IMR-90 (cell line): ENCODE measurements at regions not wholly inside any gene's neighbourhood (a gene's known extent, or its start where the extent isn't known, plus 50 kb on each side); places are given as distances from the start of the nearest gene placed in this dataset.

ENCODE experiments used
- ATAC-seq: fragments of 200-7000 bp; cut with Tn5 transposase; 2 replicates; pipeline ENCODE4 v1.9.1; 2020; ENCODE audit warnings: low read depth, mild to moderate bottlenecking, moderate library complexity
- BruUV-seq: library from RNA; stranded (reverse); fragments of 400-500 nt; replicated peaks from 2 replicates; lab custom pipeline; 2021; lab: Mats Ljungman, UMichigan
- CTCF ChIA-PET: fragments of 300-600 bp; formaldehyde crosslinking; extraction: SDS; loops from one replicate; lab custom pipeline; 2021; ENCODE audit warnings: antibody characterized with exemption; lab: Yijun Ruan, JAX
- POLR2A ChIA-PET: fragments of 300-600 bp; sonication (Branson Sonifier 250); formaldehyde crosslinking; loops from one replicate; lab custom pipeline; 2022; ENCODE audit warnings: antibody characterized with exemption; ENCODE audit not compliant: unreplicated experiment; lab: Charles Lee
- DNase-seq: peaks from one replicate; pipeline ENCODE4 v3.0.0; 2013
- H2AFZ ChIP-seq: replicated peaks from 2 replicates; pipeline ENCODE3; 2013; ENCODE audit warnings: low read length, mild to moderate bottlenecking; ENCODE audit not compliant: poor library complexity
- H2AK5ac ChIP-seq: 2 replicates; pipeline ENCODE4 v1.6.1; 2013; ENCODE audit warnings: low read depth, low read length, inconsistent platforms
- H2AK9ac ChIP-seq: replicated peaks from 2 replicates; pipeline ENCODE3; 2013; ENCODE audit warnings: mild to moderate bottlenecking, low read depth, low read length, moderate library complexity; ENCODE audit not compliant: poor library complexity
- H2BK120ac ChIP-seq: 2 replicates; pipeline ENCODE4 v1.6.1; 2013; ENCODE audit warnings: low read depth, low read length, inconsistent platforms
- H2BK15ac ChIP-seq: 3 replicates; pipeline ENCODE4 v1.6.1; 2013; ENCODE audit warnings: low read depth, low read length, inconsistent platforms
- H2BK20ac ChIP-seq: 2 replicates; pipeline ENCODE4 v1.6.1; 2013; ENCODE audit warnings: low read depth, mild to moderate bottlenecking, inconsistent platforms, low read length, moderate library complexity
- H2BK5ac ChIP-seq: 2 replicates; pipeline ENCODE4 v1.6.1; 2013; ENCODE audit warnings: mild to moderate bottlenecking, low read depth, low read length, inconsistent platforms; ENCODE audit not compliant: poor library complexity, severe bottlenecking
- H3K14ac ChIP-seq: replicated peaks from 2 replicates; pipeline ENCODE4 v1.6.1; 2013; ENCODE audit warnings: low read depth, low read length, inconsistent platforms
- H3K18ac ChIP-seq: 2 replicates; pipeline ENCODE4 v1.6.1; 2013; ENCODE audit warnings: low read depth, low read length, control low read depth
- H3K23ac ChIP-seq: 2 replicates; pipeline ENCODE4 v1.6.1; 2013; ENCODE audit warnings: low read depth, low read length, inconsistent platforms
- H3K27ac ChIP-seq: 2 replicates; pipeline ENCODE4 v1.5.1; 2013; ENCODE audit warnings: mild to moderate bottlenecking, control low read depth, low read length; ENCODE audit not compliant: insufficient read depth
- H3K27me3 ChIP-seq: 2 replicates; pipeline ENCODE4 v1.6.1; 2013; ENCODE audit warnings: low read length; ENCODE audit not compliant: control insufficient read depth, insufficient read depth
- H3K36me3 ChIP-seq: 2 replicates; pipeline ENCODE4 v1.6.1; 2013; ENCODE audit warnings: low read length, mixed read lengths; ENCODE audit not compliant: control insufficient read depth, insufficient read depth
- H3K4ac ChIP-seq: 2 replicates; pipeline ENCODE4 v1.6.1; 2013; ENCODE audit warnings: low read depth, low read length, inconsistent platforms
- H3K4me1 ChIP-seq: 2 replicates; pipeline ENCODE4 v1.6.1; 2013; ENCODE audit warnings: low read length, mixed read lengths; ENCODE audit not compliant: control insufficient read depth, insufficient read depth
- H3K4me2 ChIP-seq: 2 replicates; pipeline ENCODE4 v1.6.1; 2013; ENCODE audit warnings: low read depth, mild to moderate bottlenecking, control low read depth, low read length, moderate library complexity
- H3K4me3 ChIP-seq: 2 replicates; pipeline ENCODE4 v1.5.1; 2013; ENCODE audit warnings: low read depth, mild to moderate bottlenecking, control low read depth, low read length, moderate library complexity; ENCODE audit not compliant: insufficient read depth
- H3K56ac ChIP-seq: 2 replicates; pipeline ENCODE4 v1.6.1; 2013; ENCODE audit warnings: low read length, inconsistent platforms; ENCODE audit not compliant: insufficient read depth; ENCODE audit errors: extremely low read depth
- H3K79me1 ChIP-seq, 2 experiments: 2 replicates each; pipeline ENCODE4 v1.6.1; 2013; ENCODE audit warnings: low read length in 2 of 2, inconsistent platforms in 1 of 2, low read depth in 1 of 2
- H3K9ac ChIP-seq: 2 replicates; pipeline ENCODE4 v1.6.1; 2013; ENCODE audit warnings: low read depth, low read length, control low read depth
- H3K9me1 ChIP-seq: 2 replicates; pipeline ENCODE4 v1.6.1; 2013; ENCODE audit warnings: low read length, inconsistent platforms; ENCODE audit not compliant: insufficient read depth
- H3K9me3 ChIP-seq: 2 replicates; pipeline ENCODE4 v1.6.1; 2013; ENCODE audit warnings: low read length; ENCODE audit not compliant: control insufficient read depth, insufficient read depth
- H4K20me1 ChIP-seq: 2 replicates; pipeline ENCODE4 v1.6.1; 2013; ENCODE audit warnings: low read length, inconsistent platforms; ENCODE audit not compliant: insufficient read depth
- H4K5ac ChIP-seq: 2 replicates; pipeline ENCODE4 v1.6.1; 2013; ENCODE audit warnings: mild to moderate bottlenecking, low read depth, low read length, control low read depth
- H4K8ac ChIP-seq, 2 experiments: 2 replicates each; pipeline ENCODE4 v1.6.1; 2013; ENCODE audit warnings: low read depth in 2 of 2, low read length in 2 of 2, control low read depth in 1 of 2, inconsistent platforms in 1 of 2
- H4K91ac ChIP-seq: 2 replicates; pipeline ENCODE4 v1.6.1; 2013; ENCODE audit warnings: low read depth, low read length, inconsistent platforms; ENCODE audit not compliant: insufficient read depth
- BHLHE40 ChIP-seq: fragments of 150-350 bp; IDR thresholded peaks from 2 replicates; pipeline ENCODE4 v1.6.1; 2016; ENCODE audit warnings: mild to moderate bottlenecking, low read depth, low read length
- CEBPB ChIP-seq: IDR thresholded peaks from 2 replicates; pipeline ENCODE4 v1.6.1; 2012; ENCODE audit warnings: low read depth, low read length, improper control_type of control experiment
- CHD1 ChIP-seq: IDR thresholded peaks from 2 replicates; pipeline ENCODE4 v1.6.1; 2012; ENCODE audit warnings: low read depth, low read length, improper control_type of control experiment
- FOS ChIP-seq: fragments of 150-350 bp; IDR thresholded peaks from 2 replicates; pipeline ENCODE4 v1.6.1; 2016; ENCODE audit warnings: low read depth, low read length
- MAFK ChIP-seq: IDR thresholded peaks from 2 replicates; pipeline ENCODE4 v1.6.1; 2012; ENCODE audit warnings: low read depth, low read length, improper control_type of control experiment
- MAZ ChIP-seq: IDR thresholded peaks from 2 replicates; pipeline ENCODE4 v1.6.1; 2012; ENCODE audit warnings: low read depth, mild to moderate bottlenecking, low read length, improper control_type of control experiment, moderate library complexity, borderline replicate concordance
- NFE2L2 ChIP-seq: fragments of 150-350 bp; IDR thresholded peaks from 2 replicates; pipeline ENCODE4 v1.6.1; 2016; ENCODE audit warnings: low read depth, mild to moderate bottlenecking, low read length
- POLR2A ChIP-seq: IDR thresholded peaks from 2 replicates; pipeline ENCODE4 v1.6.1; 2012; ENCODE audit warnings: mild to moderate bottlenecking, low read depth, low read length
- RCOR1 ChIP-seq: IDR thresholded peaks from 2 replicates; pipeline ENCODE4 v1.6.1; 2012; ENCODE audit warnings: mild to moderate bottlenecking, low read length, improper control_type of control experiment; ENCODE audit not compliant: insufficient replicate concordance
- USF2 ChIP-seq: fragments of 150-350 bp; IDR thresholded peaks from 2 replicates; pipeline ENCODE4 v1.6.1; 2017; ENCODE audit warnings: mild to moderate bottlenecking, antibody characterized with exemption, low read length, low read depth
- dilution Hi-C: fragments of 300-500 bp; cut with HindIII; formaldehyde crosslinking; loops from one replicate; pipeline ENCODE4 v1.14.3; 2018; ENCODE audit warnings: low sequenced_read_pairs; ENCODE audit not compliant: unreplicated experiment
- in situ Hi-C: fragments of 300-500 bp; cut with MboI; formaldehyde crosslinking; loops from 3 replicates; pipeline ENCODE4 v1.14.3; 2019; ENCODE audit warnings: low sequenced_read_pairs, inconsistent platforms, mixed read lengths
- intact Hi-C: fragments of 100-400 bp; cut with micrococcal nuclease; formaldehyde crosslinking; loops from 2 replicates; pipeline ENCODE4 v1.10.0; 2022
- TF ChIP-seq, protein P1 (sequence below): fragments of 150-350 bp; IDR thresholded peaks from 2 replicates; pipeline ENCODE4 v1.6.1; 2016; ENCODE audit warnings: low read depth, mild to moderate bottlenecking, low read length, moderate library complexity, borderline replicate concordance

- CTCF ChIA-PET = no interaction called here
- no peak for DNase-seq
- Histone ChIP-seq H3K9ac (no peak overlapping the region), H3K4me1 (no peaks in the 10 kb centered on the region), H4K8ac (no peak overlapping the region), H4K91ac (no peak overlapping the region), H2AFZ (no peak overlapping the region), H3K27me3 (no peaks in the 10 kb centered on the region), H4K20me1 (no peaks in the 10 kb centered on the region), H4K5ac (no peak overlapping the region), H3K4me3 (no peak overlapping the region), H3K14ac (no peak overlapping the region; the same call in 1 of the 2 replicates), H3K23ac (no peak overlapping the region), H3K9me3 (no peaks in the 10 kb centered on the region), H3K4ac (no peak overlapping the region), H2BK20ac (no peak overlapping the region), H2BK120ac (no peak overlapping the region), H3K56ac (no peak overlapping the region), H2BK5ac (no peak overlapping the region), H3K27ac (no peak overlapping the region), H3K9me1 (no peaks in the 10 kb centered on the region), H2BK15ac (no peak overlapping the region), H3K79me1 (no peaks in the 10 kb centered on the region), H3K4me2 (no peak overlapping the region), H3K18ac (no peak overlapping the region), H2AK9ac (no peak overlapping the region), H3K36me3 (no peaks in the 10 kb centered on the region), H2AK5ac (no peak overlapping the region)
- no peak for TF ChIP-seq FOS
- no peak for TF ChIP-seq NFE2L2
- no peak for TF ChIP-seq USF2
- TF ChIP-seq MAZ = no peak
- no peak for TF ChIP-seq BHLHE40
- TF ChIP-seq MAFK = no peak
- TF ChIP-seq CHD1 = no peak
- TF ChIP-seq POLR2A = no peak
- TF ChIP-seq RCOR1 = no peak
- TF ChIP-seq CEBPB = no peak
- TF ChIP-seq, protein P1, sequence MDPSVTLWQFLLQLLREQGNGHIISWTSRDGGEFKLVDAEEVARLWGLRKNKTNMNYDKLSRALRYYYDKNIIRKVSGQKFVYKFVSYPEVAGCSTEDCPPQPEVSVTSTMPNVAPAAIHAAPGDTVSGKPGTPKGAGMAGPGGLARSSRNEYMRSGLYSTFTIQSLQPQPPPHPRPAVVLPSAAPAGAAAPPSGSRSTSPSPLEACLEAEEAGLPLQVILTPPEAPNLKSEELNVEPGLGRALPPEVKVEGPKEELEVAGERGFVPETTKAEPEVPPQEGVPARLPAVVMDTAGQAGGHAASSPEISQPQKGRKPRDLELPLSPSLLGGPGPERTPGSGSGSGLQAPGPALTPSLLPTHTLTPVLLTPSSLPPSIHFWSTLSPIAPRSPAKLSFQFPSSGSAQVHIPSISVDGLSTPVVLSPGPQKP = no peak
- no TSS peak for BruUV-seq
- intact Hi-C loops (no loop called here), in situ Hi-C loops (no loop called here), dilution Hi-C loops (no loop called here)
- POLR2A ChIA-PET = no interaction called here
- ATAC-seq = no peak
Observed at GRCh38 chr6:140867336-140867735, 1265.4 kb upstream of the GJE1 start.
